ENCODE measurements at regions not wholly inside any gene's neighbourhood (a gene's known extent, or its start where the extent isn't known, plus 50 kb on each side); places are given as distances from the start of the nearest gene placed in this dataset.
A peak's percentile ranks its signal among the peaks of the same experiment; 100 is the strongest.

DNA sequence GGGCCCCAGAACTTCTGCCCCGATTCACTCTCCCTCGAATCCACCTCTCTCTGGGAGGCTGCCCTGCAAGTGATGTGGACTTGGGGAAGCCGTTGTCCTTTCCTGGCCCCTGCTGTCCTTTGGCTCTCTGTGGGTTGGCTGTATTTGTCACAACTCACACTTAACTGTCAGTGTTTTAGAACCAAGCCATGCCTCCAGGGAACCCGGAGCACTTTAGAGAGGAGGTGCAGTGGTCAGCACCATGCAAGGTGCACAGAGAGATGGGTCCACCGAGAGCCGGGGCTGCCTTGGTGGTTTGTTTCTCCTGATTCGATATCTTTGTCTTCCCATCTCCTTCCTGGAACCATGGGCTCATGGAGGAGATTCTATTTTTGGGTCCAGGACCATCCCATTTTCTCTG lies 129.5 kb upstream of the RTL1 start:
- Histone ChIP-seq H3K27me3 (no peaks in the 10 kb centered on the region), H3K9me3 (no peaks in the 10 kb centered on the region), H3K27ac (no peak overlapping the region), H3K4me3 (no peak overlapping the region), H3K4me1 (no peaks in the 10 kb centered on the region), H3K36me3 (no peaks in the 10 kb centered on the region)
- WGBS: 97% methylated on average over 7 of the region's 7 CpGs
- TF ChIP-seq POLR2A (IDR thresholded peaks at IDR 0.05): no peak
- no peak for TF ChIP-seq POLR2AphosphoS5 (IDR thresholded peaks at IDR 0.05)
- TF ChIP-seq, protein P1, sequence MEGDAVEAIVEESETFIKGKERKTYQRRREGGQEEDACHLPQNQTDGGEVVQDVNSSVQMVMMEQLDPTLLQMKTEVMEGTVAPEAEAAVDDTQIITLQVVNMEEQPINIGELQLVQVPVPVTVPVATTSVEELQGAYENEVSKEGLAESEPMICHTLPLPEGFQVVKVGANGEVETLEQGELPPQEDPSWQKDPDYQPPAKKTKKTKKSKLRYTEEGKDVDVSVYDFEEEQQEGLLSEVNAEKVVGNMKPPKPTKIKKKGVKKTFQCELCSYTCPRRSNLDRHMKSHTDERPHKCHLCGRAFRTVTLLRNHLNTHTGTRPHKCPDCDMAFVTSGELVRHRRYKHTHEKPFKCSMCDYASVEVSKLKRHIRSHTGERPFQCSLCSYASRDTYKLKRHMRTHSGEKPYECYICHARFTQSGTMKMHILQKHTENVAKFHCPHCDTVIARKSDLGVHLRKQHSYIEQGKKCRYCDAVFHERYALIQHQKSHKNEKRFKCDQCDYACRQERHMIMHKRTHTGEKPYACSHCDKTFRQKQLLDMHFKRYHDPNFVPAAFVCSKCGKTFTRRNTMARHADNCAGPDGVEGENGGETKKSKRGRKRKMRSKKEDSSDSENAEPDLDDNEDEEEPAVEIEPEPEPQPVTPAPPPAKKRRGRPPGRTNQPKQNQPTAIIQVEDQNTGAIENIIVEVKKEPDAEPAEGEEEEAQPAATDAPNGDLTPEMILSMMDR (IDR thresholded peaks at IDR 0.05): no peak
- no peak for TF ChIP-seq EP300 (IDR thresholded peaks at IDR 0.05)
- DNase-seq (ENCODE audit: low spot score in 2 of 2): peak; percentile 22 to 43

DNA sequence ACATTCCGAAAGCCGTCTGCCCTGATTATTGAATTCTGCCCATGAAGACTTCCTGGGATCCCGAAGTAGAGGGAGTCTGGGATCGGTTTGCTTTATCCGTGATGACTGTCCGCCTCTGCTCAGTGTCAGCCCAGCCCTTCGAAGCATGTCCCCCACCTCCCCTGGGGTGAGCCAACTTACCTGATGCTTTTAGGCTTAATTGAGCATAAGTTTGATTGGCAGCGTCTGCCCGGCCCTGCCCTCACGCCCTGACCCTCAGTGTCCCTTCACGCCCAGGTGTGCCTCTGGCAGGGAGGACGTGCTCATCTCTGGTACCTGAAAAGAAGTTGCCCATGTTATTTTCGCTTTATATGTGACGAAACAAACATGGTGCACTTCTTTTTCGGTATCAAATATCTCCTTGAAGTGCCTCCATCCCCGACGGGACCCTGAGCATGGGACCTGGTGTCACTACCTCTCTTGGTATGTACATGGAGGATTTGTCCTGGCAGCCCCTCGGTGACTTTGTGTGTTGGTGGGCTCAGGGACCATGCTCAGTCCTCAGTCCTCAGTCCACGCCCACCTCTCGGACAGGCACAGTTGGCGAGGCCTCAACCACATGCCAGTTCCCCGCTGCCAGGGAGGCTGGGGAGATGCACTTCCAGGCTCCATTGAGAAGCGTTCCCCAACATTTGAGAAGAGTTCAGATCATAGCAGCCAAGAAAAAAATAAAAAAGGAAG lies 130.1 kb upstream of the RTL1 start:
- peak; percentile 39 to 61 for DNase-seq (ENCODE audit: low spot score in 2 of 2)
- Histone ChIP-seq H3K9me3 (no peaks in the 10 kb centered on the region), H3K36me3 (no peaks in the 10 kb centered on the region), H3K27ac (no peak overlapping the region), H3K4me3 (no peak overlapping the region), H3K4me1 (no peaks in the 10 kb centered on the region), H3K27me3 (no peaks in the 10 kb centered on the region)
- TF ChIP-seq POLR2AphosphoS5 (IDR thresholded peaks at IDR 0.05): no peak
- TF ChIP-seq, protein P1 (IDR thresholded peaks at IDR 0.05): no peak
- no peak for TF ChIP-seq EP300 (IDR thresholded peaks at IDR 0.05)
- no peak for TF ChIP-seq POLR2A (IDR thresholded peaks at IDR 0.05)
- WGBS: 89% methylated on average over 22 of the region's 23 CpGs

DNA sequence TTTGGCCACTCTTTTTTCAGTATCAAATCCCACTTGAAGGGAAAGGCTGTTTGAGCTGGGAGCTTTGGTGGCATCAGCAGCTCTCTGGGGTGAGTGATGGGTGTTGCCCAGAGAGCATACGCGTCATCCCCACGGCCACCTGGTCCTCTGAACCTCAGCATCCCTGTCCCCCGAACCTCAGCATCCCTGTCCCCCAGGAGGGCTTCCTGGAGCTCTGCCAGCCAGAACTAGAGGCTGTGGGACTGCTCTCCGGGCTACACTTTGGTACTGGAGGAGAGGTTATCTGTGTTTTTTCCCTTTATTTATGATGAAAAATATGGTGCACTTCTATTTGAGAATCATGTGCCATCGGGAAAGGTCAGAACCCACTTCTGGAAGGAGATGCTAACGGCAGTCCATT lies 131.5 kb upstream of the RTL1 start:
- 93% methylated on average over 7 of the region's 7 CpGs for WGBS
- H3K4me1 ChIP-seq: no peaks in the 10 kb centered on the region
- peak; percentile 41 to 59 for DNase-seq (ENCODE audit: low spot score in 2 of 2)
- H3K36me3 ChIP-seq: no peaks in the 10 kb centered on the region
- H3K9me3 ChIP-seq: no peaks in the 10 kb centered on the region
- H3K27me3 ChIP-seq: no peaks in the 10 kb centered on the region
- no peak for TF ChIP-seq POLR2AphosphoS5 (IDR thresholded peaks at IDR 0.05)
- TF ChIP-seq POLR2A (IDR thresholded peaks at IDR 0.05): no peak
- TF ChIP-seq, protein P1 (IDR thresholded peaks at IDR 0.05): no peak
- TF ChIP-seq EP300 (IDR thresholded peaks at IDR 0.05): no peak
- H3K27ac ChIP-seq: no peak overlapping the region
- no peak overlapping the region for H3K4me3 ChIP-seq

DNA sequence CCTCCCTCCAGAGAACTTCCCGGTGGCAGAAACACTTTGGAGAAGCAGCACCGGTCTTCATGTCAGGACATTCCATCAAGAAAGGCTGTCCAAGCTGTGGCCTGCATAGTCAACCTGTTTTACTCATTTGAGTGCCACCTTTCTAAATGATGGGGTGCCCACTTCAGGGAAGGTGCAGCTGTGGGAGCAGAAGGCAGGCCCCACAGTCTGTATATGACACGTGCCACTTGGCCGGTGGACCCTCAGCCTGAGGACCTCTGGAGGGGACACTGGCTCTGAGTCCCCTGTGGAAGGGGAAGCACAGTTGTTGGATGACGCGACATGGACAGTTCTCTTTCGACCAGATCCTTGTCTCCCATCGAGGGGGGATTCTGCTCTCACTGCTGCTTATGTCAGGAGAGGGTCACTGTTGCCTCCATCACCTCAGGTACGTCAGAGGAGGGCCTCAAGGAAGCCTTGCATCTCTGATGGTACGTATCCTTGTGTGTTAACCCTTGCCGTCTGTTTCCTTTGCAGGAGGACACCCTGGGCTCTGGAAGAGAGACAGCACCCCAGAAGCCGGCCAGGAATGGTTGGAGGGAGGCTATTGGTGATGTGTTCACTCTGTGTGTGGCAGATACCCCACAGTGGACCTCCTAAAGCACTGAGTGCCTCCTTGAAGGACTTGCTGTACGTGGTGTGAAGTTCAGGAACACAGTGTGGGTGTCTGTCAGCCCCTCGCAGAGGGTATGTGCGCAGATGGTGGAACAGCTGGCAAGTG lies 132.1 kb upstream of the RTL1 start:
- Histone ChIP-seq H3K9me3 (no peaks in the 10 kb centered on the region), H3K4me1 (no peaks in the 10 kb centered on the region), H3K27ac (no peak overlapping the region), H3K27me3 (no peaks in the 10 kb centered on the region), H3K4me3 (no peak overlapping the region), H3K36me3 (no peaks in the 10 kb centered on the region)
- DNase-seq (ENCODE audit: low spot score in 2 of 2): peak; percentile 28 to 54
- WGBS: 84% methylated on average over 13 of the region's 15 CpGs
- no peak for TF ChIP-seq EP300 (IDR thresholded peaks at IDR 0.05)
- TF ChIP-seq POLR2A (IDR thresholded peaks at IDR 0.05): no peak
- no peak for TF ChIP-seq POLR2AphosphoS5 (IDR thresholded peaks at IDR 0.05)
- TF ChIP-seq, protein P1 (IDR thresholded peaks at IDR 0.05): no peak

All from suprapubic skin (tissue), 4 donors.